GM23338 (cell line): ENCODE measurements at regions not wholly inside any gene's neighbourhood (a gene's known extent, or its start where the extent isn't known, plus 50 kb on each side); places are given as distances from the start of the nearest gene placed in this dataset.

Experiments used
- EZH2 ChIP-seq: fragments of 200-600 bp; sonication (generic); IDR thresholded peaks from one replicate; pipeline ENCODE4 v1.8.0; 2017; ENCODE audit warnings: antibody characterized with exemption, mild to moderate bottlenecking, low read depth; ENCODE audit not compliant: unreplicated experiment
- EZH2phosphoT487 ChIP-seq: fragments of 200-600 bp; sonication (generic); IDR thresholded peaks from one replicate; pipeline ENCODE4 v1.8.1; 2018; ENCODE audit warnings: antibody characterized with exemption; ENCODE audit not compliant: unreplicated experiment
- JUNB ChIP-seq: IDR thresholded peaks from one replicate; pipeline ENCODE4 v1.6.1; 2016; ENCODE audit warnings: antibody characterized with exemption; ENCODE audit not compliant: unreplicated experiment
- POLR2AphosphoS5 ChIP-seq: IDR thresholded peaks from 2 replicates; pipeline ENCODE4 v1.6.1; 2016; ENCODE audit warnings: antibody characterized with exemption, low read depth
- TF ChIP-seq, protein P1 (sequence below), 2 experiments: fragments of 200-600 bp in 1 of 2; sonication (generic) in 1 of 2; conservative IDR thresholded peaks; 2 replicates each; pipeline versions ENCODE4 v1.5.1 to v1.6.1; 2016 to 2017; ENCODE audit warnings: antibody characterized with exemption in 2 of 2, low read depth in 2 of 2, mild to moderate bottlenecking in 2 of 2, moderate library complexity in 1 of 2

DNA sequence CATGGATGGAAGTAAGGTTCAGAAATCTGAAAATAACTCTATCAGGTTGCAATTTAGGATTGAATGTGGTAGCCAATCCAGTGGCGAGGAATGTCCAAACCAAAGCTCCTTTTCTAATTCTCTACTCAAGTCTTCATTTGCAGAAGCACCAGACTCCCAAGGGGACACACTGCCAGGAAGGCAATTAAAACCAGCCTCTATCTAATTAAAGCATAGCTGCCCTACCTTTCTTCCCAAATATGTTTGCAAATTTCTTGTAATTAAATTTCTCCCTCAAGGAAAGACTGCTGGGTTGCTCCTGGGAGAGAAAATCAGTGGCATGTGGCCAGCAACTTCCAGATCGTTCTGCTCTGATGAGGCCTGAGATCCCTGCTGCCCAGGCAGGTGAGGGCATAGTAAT is 153.4 kb upstream of the MCTP2 start:
- TF ChIP-seq EZH2phosphoT487 (no peak), EZH2 (no peak), JUNB (no peak), POLR2AphosphoS5 (no peak)
- TF ChIP-seq, protein P1, sequence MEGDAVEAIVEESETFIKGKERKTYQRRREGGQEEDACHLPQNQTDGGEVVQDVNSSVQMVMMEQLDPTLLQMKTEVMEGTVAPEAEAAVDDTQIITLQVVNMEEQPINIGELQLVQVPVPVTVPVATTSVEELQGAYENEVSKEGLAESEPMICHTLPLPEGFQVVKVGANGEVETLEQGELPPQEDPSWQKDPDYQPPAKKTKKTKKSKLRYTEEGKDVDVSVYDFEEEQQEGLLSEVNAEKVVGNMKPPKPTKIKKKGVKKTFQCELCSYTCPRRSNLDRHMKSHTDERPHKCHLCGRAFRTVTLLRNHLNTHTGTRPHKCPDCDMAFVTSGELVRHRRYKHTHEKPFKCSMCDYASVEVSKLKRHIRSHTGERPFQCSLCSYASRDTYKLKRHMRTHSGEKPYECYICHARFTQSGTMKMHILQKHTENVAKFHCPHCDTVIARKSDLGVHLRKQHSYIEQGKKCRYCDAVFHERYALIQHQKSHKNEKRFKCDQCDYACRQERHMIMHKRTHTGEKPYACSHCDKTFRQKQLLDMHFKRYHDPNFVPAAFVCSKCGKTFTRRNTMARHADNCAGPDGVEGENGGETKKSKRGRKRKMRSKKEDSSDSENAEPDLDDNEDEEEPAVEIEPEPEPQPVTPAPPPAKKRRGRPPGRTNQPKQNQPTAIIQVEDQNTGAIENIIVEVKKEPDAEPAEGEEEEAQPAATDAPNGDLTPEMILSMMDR (conservative IDR thresholded peaks at IDR 0.05; ENCODE audit: low read depth in 2 of 2), result no peak
